Type B pancreatic cell (in vitro differentiated cells): ENCODE measurements at regions not wholly inside any gene's neighbourhood (a gene's known extent, or its start where the extent isn't known, plus 50 kb on each side); places are given as distances from the start of the nearest gene placed in this dataset.

ENCODE experiments used
- DNase-seq: peaks from one replicate; pipeline ENCODE4 v3.0.0; 2021; ENCODE audit warnings: mixed read lengths; ENCODE audit not compliant: unreplicated experiment; ENCODE audit errors: extremely low spot score
- H3K27ac Mint-ChIP-seq: 2 replicates; pipeline ENCODE4 v1.8.0; 2021; ENCODE audit warnings: mild to moderate bottlenecking, mixed read lengths
- H3K27me3 Mint-ChIP-seq: 2 replicates; pipeline ENCODE4 v1.8.0; 2021; ENCODE audit warnings: mixed read lengths
- H3K36me3 Mint-ChIP-seq: 2 replicates; pipeline ENCODE4 v1.8.0; 2021; ENCODE audit warnings: mixed read lengths
- H3K4me1 Mint-ChIP-seq: one replicate; pipeline ENCODE4 v1.8.0; 2021; ENCODE audit warnings: mixed read lengths; ENCODE audit not compliant: unreplicated experiment
- H3K4me3 Mint-ChIP-seq: 2 replicates; pipeline ENCODE4 v1.8.0; 2021; ENCODE audit warnings: mild to moderate bottlenecking, mixed read lengths
- H3K9me3 Mint-ChIP-seq: 2 replicates; pipeline ENCODE4 v1.8.0; 2021; ENCODE audit warnings: mixed read lengths
- CTCF ChIP-seq: fragments of 200-600 bp; sonication (generic); conservative IDR thresholded peaks from 2 replicates; pipeline ENCODE4 v1.5.0; 2021; ENCODE audit warnings: antibody characterized with exemption, mild to moderate bottlenecking

DNA sequence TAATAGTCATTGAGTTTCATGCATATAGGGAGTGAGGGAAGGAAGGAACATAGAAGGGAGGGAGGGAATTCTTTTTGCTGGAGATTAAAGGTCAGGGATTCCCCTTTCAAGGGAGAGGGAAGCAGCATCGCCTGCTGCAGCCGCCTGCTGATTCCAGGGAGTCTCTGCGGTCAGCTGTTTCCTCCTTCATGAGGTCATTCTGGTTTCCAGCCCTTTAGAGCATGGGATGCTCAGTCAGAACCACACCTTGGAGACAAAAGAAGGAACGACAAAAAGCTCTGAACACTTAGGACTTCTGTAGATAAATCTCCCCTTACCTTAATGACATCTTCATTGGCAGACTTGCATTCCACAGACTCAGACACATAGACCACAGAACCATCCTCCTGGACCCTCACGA is 923.0 kb upstream of the TMEM132C start:
- Mint-ChIP-seq H3K4me1 (no peaks in the 10 kb centered on the region), H3K27me3 (peaks cover 11% of the 10 kb centered on the region), H3K9me3 (peaks cover 7% of the 10 kb centered on the region), H3K36me3 (no peaks in the 10 kb centered on the region), H3K27ac (no peak overlapping the region), H3K4me3 (no peak overlapping the region)
- no peak for TF ChIP-seq CTCF
- no peak for DNase-seq

DNA sequence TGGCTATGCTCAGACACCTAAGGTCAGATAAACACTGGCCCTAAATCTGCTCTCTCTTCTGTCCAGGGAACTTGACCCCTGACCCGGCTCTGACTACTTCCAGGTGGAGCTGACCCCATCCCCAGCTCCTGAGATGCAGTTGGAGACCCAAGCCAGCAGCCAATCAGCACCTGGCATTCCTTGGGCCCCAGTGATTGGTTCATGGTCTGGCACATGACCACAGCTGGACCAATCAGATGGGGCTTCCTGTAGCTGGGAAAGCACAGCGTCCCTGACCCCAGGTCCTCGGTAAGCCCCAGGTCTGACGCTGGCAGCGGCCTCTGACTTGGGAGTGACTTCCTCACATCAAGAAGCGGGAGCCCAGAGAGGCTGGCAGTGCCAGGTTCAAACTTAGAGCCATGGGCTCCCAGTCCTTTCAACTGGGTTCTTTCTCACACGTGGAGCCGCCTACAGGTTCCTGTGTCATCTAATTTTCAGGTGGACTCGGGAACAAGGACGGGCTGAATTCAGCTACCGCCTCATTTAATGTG is 915.4 kb upstream of the TMEM132C start:
- no peak overlapping the region for H3K4me3 Mint-ChIP-seq
- TF ChIP-seq CTCF = no peak

GRCh38 chr12:127355061-127355841 is 911.7 kb upstream of the TMEM132C start:
- no peaks in the 10 kb centered on the region for H3K4me1 Mint-ChIP-seq
- H3K27me3 Mint-ChIP-seq = peaks cover 6% of the 10 kb centered on the region
- no peaks in the 10 kb centered on the region for H3K9me3 Mint-ChIP-seq
- peak; percentile 64 for TF ChIP-seq CTCF
- no peaks in the 10 kb centered on the region for H3K36me3 Mint-ChIP-seq
- H3K4me3 Mint-ChIP-seq = no peak overlapping the region
- no peak overlapping the region for H3K27ac Mint-ChIP-seq
- no peak for DNase-seq

More for the DNA sequence above, 915.4 kb upstream of the TMEM132C start:
- Mint-ChIP-seq H3K9me3 (peaks cover 2% of the 10 kb centered on the region), H3K4me1 (no peaks in the 10 kb centered on the region), H3K27ac (no peak overlapping the region), H3K36me3 (no peaks in the 10 kb centered on the region), H3K27me3 (peaks cover 5% of the 10 kb centered on the region)
- no peak for DNase-seq

DNA sequence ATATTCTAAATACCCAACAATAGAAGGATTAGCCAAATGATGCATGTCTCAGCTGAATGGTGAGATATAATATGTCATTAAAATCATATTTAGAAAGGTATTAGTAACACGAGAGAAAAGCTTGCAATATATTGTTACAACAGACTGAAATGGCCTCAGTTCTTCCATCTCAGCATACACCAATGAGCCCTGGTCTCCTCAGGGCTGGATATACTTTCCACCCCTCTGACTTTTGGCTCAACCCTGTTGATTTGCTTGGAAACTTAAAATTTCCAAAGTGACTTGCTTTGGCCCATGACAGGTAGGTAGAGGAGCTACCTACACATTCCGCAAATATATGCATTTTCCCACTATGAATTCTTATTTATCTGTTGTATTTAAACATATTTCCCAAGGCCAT is 908.1 kb upstream of the TMEM132C start:
- Mint-ChIP-seq H3K27ac (no peak overlapping the region), H3K9me3 (no peaks in the 10 kb centered on the region), H3K36me3 (no peaks in the 10 kb centered on the region), H3K27me3 (peaks cover 5% of the 10 kb centered on the region), H3K4me1 (no peaks in the 10 kb centered on the region), H3K4me3 (no peak overlapping the region)
- no peak for TF ChIP-seq CTCF
- DNase-seq = no peak

DNA sequence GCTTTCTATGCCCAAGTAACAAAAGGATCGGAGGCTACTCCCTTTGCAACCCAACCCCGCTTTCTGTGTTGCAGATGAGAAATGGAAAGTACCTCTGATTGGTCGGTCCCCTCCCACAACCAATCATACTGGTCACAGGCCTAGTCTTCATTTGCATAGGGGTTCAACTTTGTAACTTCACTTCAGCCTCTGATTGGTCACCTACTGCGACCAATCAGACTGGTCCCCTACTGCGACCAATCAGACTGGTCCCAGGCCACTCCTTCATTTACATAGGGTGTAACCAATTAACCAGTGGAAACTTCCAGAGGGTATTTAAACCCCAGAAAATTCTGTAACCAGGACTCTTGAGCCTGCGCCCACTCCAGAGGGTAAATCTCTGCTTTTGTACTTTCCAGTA is 906.4 kb upstream of the TMEM132C start:
- H3K9me3 Mint-ChIP-seq = no peaks in the 10 kb centered on the region
- no peak for TF ChIP-seq CTCF

More for the DNA sequence above, 906.4 kb upstream of the TMEM132C start:
- Mint-ChIP-seq H3K4me1 (no peaks in the 10 kb centered on the region), H3K27ac (no peak overlapping the region), H3K4me3 (no peak overlapping the region), H3K27me3 (peaks cover 5% of the 10 kb centered on the region), H3K36me3 (no peaks in the 10 kb centered on the region)
- DNase-seq = no peak
